Hypothalamus (tissue), 51 donors: ENCODE measurements at regions not wholly inside any gene's neighbourhood (a gene's known extent, or its start where the extent isn't known, plus 50 kb on each side); places are given as distances from the start of the nearest gene placed in this dataset.

ENCODE experiments used
- DNase-seq, 51 donors: peaks; one replicate each; lab custom pipeline; 2025; lab: John Stamatoyannopoulos, UW

DNA sequence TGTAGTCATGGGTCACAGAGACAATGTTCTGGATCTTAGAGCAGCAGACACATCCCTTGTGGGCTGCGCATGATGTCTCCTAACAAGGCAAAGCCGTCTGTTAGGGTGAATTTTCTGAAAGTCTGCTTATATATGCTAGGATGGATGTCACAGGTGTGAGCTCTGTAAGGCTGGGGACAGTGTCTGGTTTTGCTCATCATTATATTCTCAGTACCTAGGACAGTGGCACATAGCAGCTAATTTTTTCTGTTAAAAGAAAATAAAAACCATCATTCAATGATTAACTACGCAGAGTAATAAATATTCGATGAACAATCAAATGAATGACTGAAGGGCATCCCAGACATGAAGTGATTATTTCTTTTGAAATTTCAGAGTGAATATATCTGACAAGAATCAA, 52.9 kb upstream of the FAM169A start:
- DNase-seq: no peak

DNA sequence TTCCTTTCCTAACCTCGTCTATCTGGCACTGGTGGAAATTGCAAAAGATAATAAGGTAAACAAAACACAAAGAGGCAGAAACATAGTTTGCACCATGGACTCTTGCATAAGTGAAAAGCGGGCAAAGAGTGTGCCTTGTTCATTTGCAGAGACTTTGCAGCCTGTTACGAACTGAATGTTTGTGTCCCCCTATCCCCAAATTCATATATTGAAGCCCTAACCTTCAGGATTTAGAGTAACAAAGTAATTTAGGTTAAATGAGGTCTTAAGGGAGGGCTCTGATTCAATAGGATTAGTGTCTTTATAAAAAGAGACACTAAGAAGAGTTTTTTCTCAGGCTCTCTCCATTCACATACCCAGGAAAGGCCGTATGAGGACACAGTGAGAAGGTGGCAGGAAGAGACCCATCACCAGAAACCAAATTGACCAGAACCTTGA, 52.1 kb upstream of the FAM169A start:
- no peak for DNase-seq

DNA sequence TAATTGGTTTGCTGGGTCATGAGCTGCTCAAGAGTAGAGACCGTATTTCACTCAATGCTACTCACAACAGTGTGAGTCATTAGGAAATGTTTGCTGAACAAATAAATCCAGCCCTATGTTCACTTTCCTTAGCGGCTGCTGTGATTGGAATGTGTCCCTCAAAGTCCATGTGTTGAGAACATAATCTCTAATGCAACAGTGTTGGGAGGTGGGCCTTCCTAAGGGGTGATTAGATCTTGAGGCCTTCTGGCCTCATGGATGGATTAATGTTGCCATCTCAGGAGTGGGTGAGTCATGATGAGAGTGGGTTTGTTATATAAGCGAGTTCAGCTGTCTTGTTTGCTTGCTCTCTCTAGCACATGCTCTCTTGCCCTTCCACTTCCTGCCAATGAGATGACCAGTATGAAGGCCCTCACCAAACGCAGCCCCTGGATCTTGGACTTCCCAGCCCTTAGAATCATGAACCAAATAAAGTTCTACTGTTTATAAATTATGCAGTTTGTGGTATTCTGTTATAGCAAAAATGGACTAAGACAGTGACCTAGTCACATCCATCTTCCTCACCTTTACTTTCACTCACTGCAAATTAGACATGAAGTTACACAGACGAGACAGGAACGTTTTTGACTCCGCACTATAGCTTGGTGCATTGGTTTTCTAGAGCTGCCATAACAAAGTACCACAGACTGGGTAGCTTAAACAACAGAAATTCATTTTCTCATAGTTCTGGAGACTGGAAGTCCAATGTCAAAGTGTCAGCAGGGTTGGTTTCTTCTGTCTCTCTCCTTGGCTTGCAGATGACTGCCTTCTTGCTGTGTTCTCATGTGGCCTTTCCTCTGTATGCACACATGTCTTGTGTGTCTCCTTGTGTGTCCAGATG, 50.9 kb upstream of the FAM169A start:
- DNase-seq: no peak
